H1 (cell line): ENCODE measurements at regions not wholly inside any gene's neighbourhood (a gene's known extent, or its start where the extent isn't known, plus 50 kb on each side); places are given as distances from the start of the nearest gene placed in this dataset.

Source experiments
- CTCF ChIA-PET: fragments of 300-600 bp; sonication (Branson Sonifier 250); formaldehyde crosslinking; loops from one replicate; lab custom pipeline; 2021; ENCODE audit not compliant: partially characterized antibody; lab: Charles Lee
- POLR2A ChIA-PET: fragments of 300-600 bp; sonication (Branson Sonifier 250); formaldehyde crosslinking; loops from one replicate; lab custom pipeline; 2021; ENCODE audit warnings: inconsistent platforms; ENCODE audit not compliant: partially characterized antibody; lab: Charles Lee
- DNase-seq, 2 experiments: peaks; one replicate each; pipeline versions ENCODE4 v3.0.0 to v3.0.0-alpha.2; 2010 to 2022; ENCODE audit warnings: low spot score in 2 of 2, low read depth in 1 of 2, mixed read lengths in 1 of 2
- FAIRE-seq: peaks from 2 replicates; lab custom pipeline; 2011; peaks lifted over from hg19 to GRCh38; lab: Jason Lieb, UNC
- H2AFZ ChIP-seq: 2 replicates; pipeline ENCODE4 v1.8.1; 2012; ENCODE audit warnings: low read length, inconsistent platforms
- H2AK5ac ChIP-seq: 2 replicates; pipeline ENCODE4 v1.6.1; 2013; ENCODE audit warnings: low read depth, low read length
- H2BK120ac ChIP-seq: replicated peaks from 2 replicates; pipeline ENCODE3; 2013; ENCODE audit warnings: low read depth, low read length, inconsistent platforms
- H2BK12ac ChIP-seq: 2 replicates; pipeline ENCODE4 v1.6.1; 2013; ENCODE audit warnings: low read depth, low read length
- H2BK15ac ChIP-seq: 2 replicates; pipeline ENCODE4 v1.6.1; 2013; ENCODE audit warnings: low read length
- H2BK20ac ChIP-seq: 2 replicates; pipeline ENCODE4 v1.6.1; 2013; ENCODE audit warnings: low read length
- H2BK5ac ChIP-seq: 2 replicates; pipeline ENCODE4 v1.6.1; 2013; ENCODE audit warnings: low read depth, low read length
- H3K14ac ChIP-seq: 2 replicates; pipeline ENCODE4 v1.6.1; 2013; ENCODE audit warnings: inconsistent platforms; ENCODE audit not compliant: insufficient read length
- H3K18ac ChIP-seq: 2 replicates; pipeline ENCODE4 v1.6.1; 2013; ENCODE audit warnings: low read length; ENCODE audit errors: extremely low read depth
- H3K23ac ChIP-seq: 2 replicates; pipeline ENCODE4 v1.6.1; 2013; ENCODE audit warnings: inconsistent platforms; ENCODE audit not compliant: insufficient read length
- H3K23me2 ChIP-seq: 2 replicates; pipeline ENCODE4 v1.6.1; 2013; ENCODE audit warnings: low read depth, low read length
- H3K27ac ChIP-seq: 2 replicates; pipeline ENCODE4 v1.6.1; 2011; ENCODE audit warnings: low read depth, low read length, inconsistent platforms
- H3K27me3 ChIP-seq, 4 experiments: replicated peaks in 1 of 4; 1 replicate in 1 of 4; 2 replicates in 3 of 4; pipeline versions ENCODE4 v1.6.1 to v1.8.1; 2011 to 2013; ENCODE audit warnings: low read length in 3 of 4, mild to moderate bottlenecking in 3 of 4, inconsistent platforms in 2 of 4, mixed read lengths in 2 of 4, moderate library complexity in 1 of 4; ENCODE audit not compliant: control insufficient read depth in 3 of 4, insufficient read depth in 3 of 4; ENCODE audit errors: extremely low read depth in 1 of 4
- H3K36me3 ChIP-seq, 4 experiments: 2 replicates each; pipeline versions ENCODE4 v1.6.1 to v1.8.1; 2011 to 2013; ENCODE audit warnings: mild to moderate bottlenecking in 4 of 4, low read length in 3 of 4, moderate library complexity in 2 of 4, control low read depth in 1 of 4, inconsistent platforms in 1 of 4; ENCODE audit not compliant: insufficient read depth in 4 of 4, control insufficient read depth in 2 of 4
- H3K4ac ChIP-seq: replicated peaks from 2 replicates; pipeline ENCODE3; 2013; ENCODE audit warnings: low read length, low read depth, mixed read lengths, inconsistent platforms; ENCODE audit not compliant: insufficient read length
- H3K4me1 ChIP-seq, 4 experiments: replicated peaks in 1 of 4; 1 replicate in 1 of 4; 2 replicates in 3 of 4; pipeline versions ENCODE4 v1.6.1 to v1.8.1; 2011 to 2013; ENCODE audit warnings: low read length in 3 of 4, inconsistent platforms in 2 of 4, mixed read lengths in 1 of 4; ENCODE audit not compliant: insufficient read depth in 4 of 4, control insufficient read depth in 3 of 4
- H3K4me2 ChIP-seq, 2 experiments: 2 replicates each; pipeline versions ENCODE4 v1.6.1 to v1.8.1; 2011 to 2013; ENCODE audit warnings: low read depth in 2 of 2, low read length in 2 of 2, control low read depth in 1 of 2, inconsistent platforms in 1 of 2, mild to moderate bottlenecking in 1 of 2; ENCODE audit not compliant: insufficient read depth in 1 of 2
- H3K4me3 ChIP-seq, 4 experiments: fragments of 200-600, 300-600 bp in 1 of 4; sonication (generic), shearing (Covaris generic), sonication (Bioruptor Twin) in 1 of 4; 2 replicates each; pipeline versions ENCODE4 v1.5.1 to v1.8.1; 2011 to 2016; ENCODE audit warnings: low read length in 4 of 4, low read depth in 3 of 4, control low read depth in 2 of 4, inconsistent platforms in 2 of 4, mild to moderate bottlenecking in 2 of 4, mixed read lengths in 1 of 4, moderate library complexity in 1 of 4; ENCODE audit not compliant: insufficient read depth in 2 of 4; ENCODE audit errors: extremely low read depth in 1 of 4
- H3K56ac ChIP-seq: replicated peaks from 2 replicates; pipeline ENCODE3; 2013; ENCODE audit warnings: low read depth, mild to moderate bottlenecking, mixed read lengths, low read length, inconsistent platforms; ENCODE audit not compliant: insufficient read length
- H3K79me1 ChIP-seq: 2 replicates; pipeline ENCODE4 v1.6.1; 2013; ENCODE audit warnings: low read depth, low read length, control low read depth
- H3K79me2 ChIP-seq, 2 experiments: 2 replicates each; pipeline versions ENCODE4 v1.6.1 to v1.8.1; 2012 to 2013; ENCODE audit warnings: low read length in 2 of 2, mild to moderate bottlenecking in 2 of 2, inconsistent platforms in 1 of 2; ENCODE audit not compliant: insufficient read depth in 2 of 2, control insufficient read depth in 1 of 2
- H3K9ac ChIP-seq, 4 experiments: replicated peaks in 1 of 4; 1 replicate in 1 of 4; 2 replicates in 3 of 4; pipeline versions ENCODE4 v1.6.1 to v1.8.1; 2011 to 2013; ENCODE audit warnings: low read depth in 3 of 4, low read length in 3 of 4, control low read depth in 2 of 4, mild to moderate bottlenecking in 2 of 4, moderate library complexity in 2 of 4, inconsistent platforms in 1 of 4; ENCODE audit errors: extremely low read depth in 1 of 4
- H3K9me3 ChIP-seq, 2 experiments: 2 replicates each; pipeline versions ENCODE4 v1.6.1 to v1.8.1; 2012 to 2013; ENCODE audit warnings: mild to moderate bottlenecking in 2 of 2, moderate library complexity in 2 of 2, control low read depth in 1 of 2, inconsistent platforms in 1 of 2, low read depth in 1 of 2, low read length in 1 of 2, mixed read lengths in 1 of 2; ENCODE audit not compliant: insufficient read depth in 2 of 2
- H4K20me1 ChIP-seq, 2 experiments: replicated peaks in 1 of 2; 2 replicates each; pipeline versions ENCODE3 to v1.8.1; 2011 to 2013; ENCODE audit warnings: inconsistent platforms in 2 of 2, low read length in 2 of 2, mild to moderate bottlenecking in 1 of 2; ENCODE audit not compliant: insufficient read depth in 2 of 2, control insufficient read depth in 1 of 2
- H4K5ac ChIP-seq: 2 replicates; pipeline ENCODE4 v1.6.1; 2013; ENCODE audit warnings: low read length, low read depth, mixed read lengths, inconsistent platforms; ENCODE audit not compliant: insufficient read length
- H4K8ac ChIP-seq: 2 replicates; pipeline ENCODE4 v1.8.0; 2013; ENCODE audit warnings: mild to moderate bottlenecking, moderate library complexity, low read length, inconsistent platforms; ENCODE audit not compliant: insufficient read depth; ENCODE audit errors: extremely low read depth
- H4K91ac ChIP-seq: replicated peaks from 2 replicates; pipeline ENCODE3; 2013; ENCODE audit warnings: low read length, mixed read lengths, inconsistent platforms; ENCODE audit not compliant: insufficient read length
- CHD2 ChIP-seq: IDR thresholded peaks from 2 replicates; pipeline ENCODE4 v1.6.1; 2012; ENCODE audit warnings: low read length, improper control_type of control experiment
- NRF1 ChIP-seq: IDR thresholded peaks from 2 replicates; pipeline ENCODE4 v1.6.1; 2011; ENCODE audit warnings: mild to moderate bottlenecking, low read depth, low read length, improper control_type of control experiment
- POLR2AphosphoS5 ChIP-seq: IDR thresholded peaks from 2 replicates; pipeline ENCODE4 v1.6.1; 2011; ENCODE audit warnings: low read depth, low read length
- RBBP5 ChIP-seq: IDR thresholded peaks from 2 replicates; pipeline ENCODE4 v1.7.1; 2012; ENCODE audit warnings: low read depth, mild to moderate bottlenecking, inconsistent platforms, low read length, moderate library complexity, borderline replicate concordance
- WGBS, 2 experiments: shearing (Covaris generic) in 1 of 2; methylation state at CpG; one replicate each; pipeline versions ENCODE4 v1.1.6 to v1.1.7; 2013 to 2015; ENCODE audit warnings: low lambda C conversion rate in 2 of 2, mixed read lengths in 2 of 2, inconsistent platforms in 1 of 2, low coverage in 1 of 2, missing lambda C conversion rate in 1 of 2; ENCODE audit not compliant: insufficient replicate concordance in 2 of 2, insufficient coverage in 1 of 2, insufficient read length in 1 of 2; ENCODE audit errors: extremely low coverage in 1 of 2, missing lambda C conversion rate in 1 of 2; 5-methylcytosine and 5-hydroxymethylcytosine counted together

DNA sequence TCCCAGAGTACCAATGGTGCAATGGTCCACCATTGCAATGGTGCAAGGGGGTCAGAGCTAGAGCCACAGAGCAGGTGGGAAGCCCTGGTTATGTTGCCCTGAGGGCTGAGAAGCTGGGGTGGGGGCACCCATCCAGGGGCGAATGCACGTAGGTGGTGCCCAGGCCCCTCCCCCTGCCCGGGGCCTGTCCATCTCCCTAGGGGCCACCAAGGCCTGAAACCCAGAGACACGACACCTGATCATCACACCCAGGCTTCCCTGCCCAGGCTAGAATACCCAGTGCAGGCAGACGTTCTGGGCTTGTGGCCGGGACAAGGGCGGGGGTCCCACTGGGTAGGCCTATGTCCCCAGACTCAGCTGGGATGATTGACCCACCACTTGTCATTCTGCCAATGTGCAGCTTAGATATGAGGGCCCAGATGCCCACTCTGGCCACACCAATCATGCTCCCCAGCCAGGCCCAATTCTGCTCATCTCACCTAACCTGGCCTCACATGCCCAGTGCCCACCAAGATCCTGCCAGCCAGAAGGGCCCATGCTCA lies 83.2 kb downstream of the ALG10 start:
- no peaks in the 10 kb centered on the region for H3K4me1 ChIP-seq
- 69% methylated on average over 7 of the region's 7 CpGs; no CpG with 5 or more reads in 1 of the 2 experiments for WGBS, 2 experiments
- no peaks in the 10 kb centered on the region for H3K79me1 ChIP-seq
- POLR2A ChIA-PET, result no interaction called here
- no peak overlapping the region for H2BK20ac ChIP-seq
- no peaks in the 10 kb centered on the region for H4K20me1 ChIP-seq
- no peak overlapping the region for H2BK5ac ChIP-seq
- no peak overlapping the region for H2BK120ac ChIP-seq
- no peak overlapping the region for H2AFZ ChIP-seq
- no peak overlapping the region for H4K91ac ChIP-seq
- DNase-seq, result no peak
- H2BK12ac ChIP-seq, result no peak overlapping the region
- CTCF ChIA-PET, result no interaction called here
- H3K36me3 ChIP-seq, result no peaks in the 10 kb centered on the region; a peak in 1 of 8 replicates
- H3K14ac ChIP-seq, result no peak overlapping the region
- no peaks in the 10 kb centered on the region for H3K23me2 ChIP-seq
- H3K23ac ChIP-seq, result no peak overlapping the region
- H3K9me3 ChIP-seq, result peaks cover 45 to 64% of the 10 kb centered on the region in 2 experiments
- H3K56ac ChIP-seq, result no peak overlapping the region
- FAIRE-seq, result no peak
- H3K27me3 ChIP-seq, result no peaks in the 10 kb centered on the region
- H3K4me3 ChIP-seq, result no peak overlapping the region
- no peak overlapping the region for H4K5ac ChIP-seq
- H2AK5ac ChIP-seq, result no peak overlapping the region
- no peak overlapping the region for H3K9ac ChIP-seq
- no peaks in the 10 kb centered on the region for H3K79me2 ChIP-seq
- H3K18ac ChIP-seq, result no peak overlapping the region
- no peak overlapping the region for H4K8ac ChIP-seq
- H3K4me2 ChIP-seq, result no peak overlapping the region
- no peak overlapping the region for H3K27ac ChIP-seq
- no peak overlapping the region for H2BK15ac ChIP-seq
- no peak overlapping the region for H3K4ac ChIP-seq
- no peak for TF ChIP-seq CHD2
- no peak for TF ChIP-seq NRF1
- no peak for TF ChIP-seq RBBP5
- TF ChIP-seq POLR2AphosphoS5, result no peak
